H1 (cell line): ENCODE measurements at regions not wholly inside any gene's neighbourhood (a gene's known extent, or its start where the extent isn't known, plus 50 kb on each side); places are given as distances from the start of the nearest gene placed in this dataset.

Experiments used
- CTCF ChIA-PET: fragments of 300-600 bp; sonication (Branson Sonifier 250); formaldehyde crosslinking; loops from one replicate; lab custom pipeline; 2021; ENCODE audit not compliant: partially characterized antibody; lab: Charles Lee
- POLR2A ChIA-PET: fragments of 300-600 bp; sonication (Branson Sonifier 250); formaldehyde crosslinking; loops from one replicate; lab custom pipeline; 2021; ENCODE audit warnings: inconsistent platforms; ENCODE audit not compliant: partially characterized antibody; lab: Charles Lee
- DNase-seq, 2 experiments: peaks; one replicate each; pipeline versions ENCODE4 v3.0.0 to v3.0.0-alpha.2; 2010 to 2022; ENCODE audit warnings: low spot score in 2 of 2, low read depth in 1 of 2, mixed read lengths in 1 of 2
- FAIRE-seq: peaks from 2 replicates; lab custom pipeline; 2011; peaks lifted over from hg19 to GRCh38; lab: Jason Lieb, UNC
- H2AFZ ChIP-seq: 2 replicates; pipeline ENCODE4 v1.8.1; 2012; ENCODE audit warnings: low read length, inconsistent platforms
- H2AK5ac ChIP-seq: 2 replicates; pipeline ENCODE4 v1.6.1; 2013; ENCODE audit warnings: low read depth, low read length
- H2BK120ac ChIP-seq: replicated peaks from 2 replicates; pipeline ENCODE3; 2013; ENCODE audit warnings: low read depth, low read length, inconsistent platforms
- H2BK12ac ChIP-seq: 2 replicates; pipeline ENCODE4 v1.6.1; 2013; ENCODE audit warnings: low read depth, low read length
- H2BK15ac ChIP-seq: 2 replicates; pipeline ENCODE4 v1.6.1; 2013; ENCODE audit warnings: low read length
- H2BK20ac ChIP-seq: 2 replicates; pipeline ENCODE4 v1.6.1; 2013; ENCODE audit warnings: low read length
- H2BK5ac ChIP-seq: 2 replicates; pipeline ENCODE4 v1.6.1; 2013; ENCODE audit warnings: low read depth, low read length
- H3K14ac ChIP-seq: 2 replicates; pipeline ENCODE4 v1.6.1; 2013; ENCODE audit warnings: inconsistent platforms; ENCODE audit not compliant: insufficient read length
- H3K18ac ChIP-seq: 2 replicates; pipeline ENCODE4 v1.6.1; 2013; ENCODE audit warnings: low read length; ENCODE audit errors: extremely low read depth
- H3K23ac ChIP-seq: 2 replicates; pipeline ENCODE4 v1.6.1; 2013; ENCODE audit warnings: inconsistent platforms; ENCODE audit not compliant: insufficient read length
- H3K23me2 ChIP-seq: 2 replicates; pipeline ENCODE4 v1.6.1; 2013; ENCODE audit warnings: low read depth, low read length
- H3K27ac ChIP-seq: 2 replicates; pipeline ENCODE4 v1.6.1; 2011; ENCODE audit warnings: low read depth, low read length, inconsistent platforms
- H3K27me3 ChIP-seq, 4 experiments: replicated peaks in 1 of 4; 1 replicate in 1 of 4; 2 replicates in 3 of 4; pipeline versions ENCODE4 v1.6.1 to v1.8.1; 2011 to 2013; ENCODE audit warnings: low read length in 3 of 4, mild to moderate bottlenecking in 3 of 4, inconsistent platforms in 2 of 4, mixed read lengths in 2 of 4, moderate library complexity in 1 of 4; ENCODE audit not compliant: control insufficient read depth in 3 of 4, insufficient read depth in 3 of 4; ENCODE audit errors: extremely low read depth in 1 of 4
- H3K36me3 ChIP-seq, 4 experiments: 2 replicates each; pipeline versions ENCODE4 v1.6.1 to v1.8.1; 2011 to 2013; ENCODE audit warnings: mild to moderate bottlenecking in 4 of 4, low read length in 3 of 4, moderate library complexity in 2 of 4, control low read depth in 1 of 4, inconsistent platforms in 1 of 4; ENCODE audit not compliant: insufficient read depth in 4 of 4, control insufficient read depth in 2 of 4
- H3K4ac ChIP-seq: replicated peaks from 2 replicates; pipeline ENCODE3; 2013; ENCODE audit warnings: low read length, low read depth, mixed read lengths, inconsistent platforms; ENCODE audit not compliant: insufficient read length
- H3K4me1 ChIP-seq, 4 experiments: replicated peaks in 1 of 4; 1 replicate in 1 of 4; 2 replicates in 3 of 4; pipeline versions ENCODE4 v1.6.1 to v1.8.1; 2011 to 2013; ENCODE audit warnings: low read length in 3 of 4, inconsistent platforms in 2 of 4, mixed read lengths in 1 of 4; ENCODE audit not compliant: insufficient read depth in 4 of 4, control insufficient read depth in 3 of 4
- H3K4me2 ChIP-seq, 2 experiments: 2 replicates each; pipeline versions ENCODE4 v1.6.1 to v1.8.1; 2011 to 2013; ENCODE audit warnings: low read depth in 2 of 2, low read length in 2 of 2, control low read depth in 1 of 2, inconsistent platforms in 1 of 2, mild to moderate bottlenecking in 1 of 2; ENCODE audit not compliant: insufficient read depth in 1 of 2
- H3K4me3 ChIP-seq, 4 experiments: fragments of 200-600, 300-600 bp in 1 of 4; sonication (generic), shearing (Covaris generic), sonication (Bioruptor Twin) in 1 of 4; 2 replicates each; pipeline versions ENCODE4 v1.5.1 to v1.8.1; 2011 to 2016; ENCODE audit warnings: low read length in 4 of 4, low read depth in 3 of 4, control low read depth in 2 of 4, inconsistent platforms in 2 of 4, mild to moderate bottlenecking in 2 of 4, mixed read lengths in 1 of 4, moderate library complexity in 1 of 4; ENCODE audit not compliant: insufficient read depth in 2 of 4; ENCODE audit errors: extremely low read depth in 1 of 4
- H3K56ac ChIP-seq: replicated peaks from 2 replicates; pipeline ENCODE3; 2013; ENCODE audit warnings: low read depth, mild to moderate bottlenecking, mixed read lengths, low read length, inconsistent platforms; ENCODE audit not compliant: insufficient read length
- H3K79me1 ChIP-seq: 2 replicates; pipeline ENCODE4 v1.6.1; 2013; ENCODE audit warnings: low read depth, low read length, control low read depth
- H3K79me2 ChIP-seq, 2 experiments: 2 replicates each; pipeline versions ENCODE4 v1.6.1 to v1.8.1; 2012 to 2013; ENCODE audit warnings: low read length in 2 of 2, mild to moderate bottlenecking in 2 of 2, inconsistent platforms in 1 of 2; ENCODE audit not compliant: insufficient read depth in 2 of 2, control insufficient read depth in 1 of 2
- H3K9ac ChIP-seq, 4 experiments: replicated peaks in 1 of 4; 1 replicate in 1 of 4; 2 replicates in 3 of 4; pipeline versions ENCODE4 v1.6.1 to v1.8.1; 2011 to 2013; ENCODE audit warnings: low read depth in 3 of 4, low read length in 3 of 4, control low read depth in 2 of 4, mild to moderate bottlenecking in 2 of 4, moderate library complexity in 2 of 4, inconsistent platforms in 1 of 4; ENCODE audit errors: extremely low read depth in 1 of 4
- H3K9me3 ChIP-seq, 2 experiments: 2 replicates each; pipeline versions ENCODE4 v1.6.1 to v1.8.1; 2012 to 2013; ENCODE audit warnings: mild to moderate bottlenecking in 2 of 2, moderate library complexity in 2 of 2, control low read depth in 1 of 2, inconsistent platforms in 1 of 2, low read depth in 1 of 2, low read length in 1 of 2, mixed read lengths in 1 of 2; ENCODE audit not compliant: insufficient read depth in 2 of 2
- H4K20me1 ChIP-seq, 2 experiments: replicated peaks in 1 of 2; 2 replicates each; pipeline versions ENCODE3 to v1.8.1; 2011 to 2013; ENCODE audit warnings: inconsistent platforms in 2 of 2, low read length in 2 of 2, mild to moderate bottlenecking in 1 of 2; ENCODE audit not compliant: insufficient read depth in 2 of 2, control insufficient read depth in 1 of 2
- H4K5ac ChIP-seq: 2 replicates; pipeline ENCODE4 v1.6.1; 2013; ENCODE audit warnings: low read length, low read depth, mixed read lengths, inconsistent platforms; ENCODE audit not compliant: insufficient read length
- H4K8ac ChIP-seq: 2 replicates; pipeline ENCODE4 v1.8.0; 2013; ENCODE audit warnings: mild to moderate bottlenecking, moderate library complexity, low read length, inconsistent platforms; ENCODE audit not compliant: insufficient read depth; ENCODE audit errors: extremely low read depth
- H4K91ac ChIP-seq: replicated peaks from 2 replicates; pipeline ENCODE3; 2013; ENCODE audit warnings: low read length, mixed read lengths, inconsistent platforms; ENCODE audit not compliant: insufficient read length
- CBX5 ChIP-seq: fragments of 300-800, 300-1000 bp; sonication (generic); IDR thresholded peaks from 2 replicates; pipeline ENCODE4 v1.7.1; 2016; ENCODE audit warnings: antibody characterized with exemption, low read length, low read depth
- CREB1 ChIP-seq: IDR thresholded peaks from 2 replicates; pipeline ENCODE4 v1.6.1; 2012; ENCODE audit warnings: inconsistent platforms
- RNF2 ChIP-seq: fragments of 200-900, 300-1000 bp; sonication (generic); IDR thresholded peaks from 2 replicates; pipeline ENCODE4 v1.7.1; 2016; ENCODE audit warnings: borderline replicate concordance, low read depth, mild to moderate bottlenecking, antibody characterized with exemption, low read length; ENCODE audit not compliant: poor library complexity, severe bottlenecking; ENCODE audit errors: missing control alignments
- SRF ChIP-seq: IDR thresholded peaks from 2 replicates; pipeline ENCODE4 v1.6.1; 2011; ENCODE audit warnings: mild to moderate bottlenecking, low read depth, low read length, moderate library complexity
- WGBS, 2 experiments: shearing (Covaris generic) in 1 of 2; methylation state at CpG; one replicate each; pipeline versions ENCODE4 v1.1.6 to v1.1.7; 2013 to 2015; ENCODE audit warnings: low lambda C conversion rate in 2 of 2, mixed read lengths in 2 of 2, inconsistent platforms in 1 of 2, low coverage in 1 of 2, missing lambda C conversion rate in 1 of 2; ENCODE audit not compliant: insufficient replicate concordance in 2 of 2, insufficient coverage in 1 of 2, insufficient read length in 1 of 2; ENCODE audit errors: extremely low coverage in 1 of 2, missing lambda C conversion rate in 1 of 2; 5-methylcytosine and 5-hydroxymethylcytosine counted together

- TF ChIP-seq CREB1, result no peak
- TF ChIP-seq RNF2, result no peak
- TF ChIP-seq CBX5, result no peak
- no peak for TF ChIP-seq SRF
- CTCF ChIA-PET, result interaction anchor here (1.0 to 1.4 kb wide), 4 partner anchors 12 to 106 kb away, joined by 3 to 7 read pairs (median 4); partner anchors contain the start of gene HTR1F
- no peaks in the 10 kb centered on the region for H3K9me3 ChIP-seq
Observed at GRCh38 chr3:87898971-87899370, 159.8 kb downstream of the CGGBP1 start.

More at GRCh38 chr3:87898971-87899370, 159.8 kb downstream of the CGGBP1 start:
- Histone ChIP-seq H3K36me3 (no peaks in the 10 kb centered on the region), H2BK20ac (no peak overlapping the region), H3K23me2 (no peaks in the 10 kb centered on the region), H3K4ac (no peak overlapping the region), H2BK12ac (no peak overlapping the region), H3K4me1 (no peaks in the 10 kb centered on the region), H3K14ac (no peak overlapping the region), H4K91ac (no peak overlapping the region), H3K79me1 (no peaks in the 10 kb centered on the region), H2BK5ac (no peak overlapping the region), H3K23ac (no peak overlapping the region), H3K27me3 (no peaks in the 10 kb centered on the region), H3K9ac (no peak overlapping the region), H4K5ac (no peak overlapping the region), H2AFZ (no peak overlapping the region), H3K56ac (no peak overlapping the region), H3K18ac (no peak overlapping the region), H2AK5ac (no peak overlapping the region), H2BK15ac (no peak overlapping the region), H3K4me3 (no peak overlapping the region), H3K27ac (no peak overlapping the region), H2BK120ac (no peak overlapping the region), H3K4me2 (no peak overlapping the region), H4K8ac (no peak overlapping the region), H4K20me1 (no peaks in the 10 kb centered on the region), H3K79me2 (no peaks in the 10 kb centered on the region)
- POLR2A ChIA-PET, result no interaction called here
- DNase-seq (no peak), FAIRE-seq (no peak)
- WGBS, 2 experiments, result 84% methylated on average over 1 of the region's 1 CpG; no CpG with 5 or more reads in 1 of the 2 experiments
